ENCODE measurements at regions not wholly inside any gene's neighbourhood (a gene's known extent, or its start where the extent isn't known, plus 50 kb on each side); places are given as distances from the start of the nearest gene placed in this dataset.

- ChIA-PET CTCF (no interaction called here), POLR2A (ENCODE audit: low non-redundant PET) (no interaction called here)
- no peaks in the 10 kb centered on the region for H3K36me3 ChIP-seq (ENCODE audit: insufficient read depth, low read length, poor library complexity, severe bottlenecking)
- no peaks in the 10 kb centered on the region for H3K9me3 ChIP-seq (ENCODE audit: low read depth, low read length, poor library complexity, severe bottlenecking)
- H3K4me3 ChIP-seq (ENCODE audit: low read depth, low read length, poor library complexity, severe bottlenecking): no peak overlapping the region
- no TSS peak for BruUV-seq (replicated peaks)
- no peak overlapping the region for H3K27ac ChIP-seq (ENCODE audit: low read depth, low read length, poor library complexity, severe bottlenecking)
- DNase-seq (ENCODE audit: low spot score): no peak
- intact Hi-C loops (cut with micrococcal nuclease; ENCODE audit: unreplicated experiment): no loop called here
- no peaks in the 10 kb centered on the region for H3K4me1 ChIP-seq (ENCODE audit: insufficient read depth, low read length, poor library complexity, severe bottlenecking)
- no peaks in the 10 kb centered on the region for H3K27me3 ChIP-seq (replicated peaks; ENCODE audit: insufficient read depth, low read depth, low read length, poor library complexity)
- TF ChIP-seq CTCF (conservative IDR thresholded peaks at IDR 0.05; ENCODE audit: low read depth, low read length): no peak
- TF ChIP-seq EZH2 (IDR thresholded peaks at IDR 0.05; ENCODE audit: borderline replicate concordance, low read depth, low read length, poor library complexity, severe bottlenecking): no peak
Observed at GRCh38 chr3:70743754-70744153, 431.3 kb upstream of the MDFIC2 start.

GRCh38 chr3:70742081-70742480 lies 429.6 kb upstream of the MDFIC2 start:
- H3K36me3 ChIP-seq (ENCODE audit: insufficient read depth, low read length, poor library complexity, severe bottlenecking): no peaks in the 10 kb centered on the region
- no peaks in the 10 kb centered on the region for H3K27me3 ChIP-seq (replicated peaks; ENCODE audit: insufficient read depth, low read depth, low read length, poor library complexity)
- intact Hi-C loops (cut with micrococcal nuclease; ENCODE audit: unreplicated experiment): no loop called here
- CTCF ChIA-PET: no interaction called here
- no peaks in the 10 kb centered on the region for H3K9me3 ChIP-seq (ENCODE audit: low read depth, low read length, poor library complexity, severe bottlenecking)
- H3K27ac ChIP-seq (ENCODE audit: low read depth, low read length, poor library complexity, severe bottlenecking): no peak overlapping the region
- no peak for DNase-seq (ENCODE audit: low spot score)
- H3K4me3 ChIP-seq (ENCODE audit: low read depth, low read length, poor library complexity, severe bottlenecking): no peak overlapping the region
- no TSS peak for BruUV-seq (replicated peaks)
- TF ChIP-seq CTCF (conservative IDR thresholded peaks at IDR 0.05; ENCODE audit: low read depth, low read length) (no peak), EZH2 (IDR thresholded peaks at IDR 0.05; ENCODE audit: borderline replicate concordance, low read depth, low read length, poor library complexity, severe bottlenecking) (no peak)
- H3K4me1 ChIP-seq (ENCODE audit: insufficient read depth, low read length, poor library complexity, severe bottlenecking): no peaks in the 10 kb centered on the region
- POLR2A ChIA-PET (ENCODE audit: low non-redundant PET): no interaction called here

- Histone ChIP-seq H3K4me1 (ENCODE audit: insufficient read depth, low read length, poor library complexity, severe bottlenecking) (no peaks in the 10 kb centered on the region), H3K4me3 (ENCODE audit: low read depth, low read length, poor library complexity, severe bottlenecking) (no peak overlapping the region), H3K27ac (ENCODE audit: low read depth, low read length, poor library complexity, severe bottlenecking) (no peak overlapping the region), H3K36me3 (ENCODE audit: insufficient read depth, low read length, poor library complexity, severe bottlenecking) (no peaks in the 10 kb centered on the region), H3K9me3 (ENCODE audit: low read depth, low read length, poor library complexity, severe bottlenecking) (no peaks in the 10 kb centered on the region), H3K27me3 (replicated peaks; ENCODE audit: insufficient read depth, low read depth, low read length, poor library complexity) (no peaks in the 10 kb centered on the region)
- intact Hi-C loops (cut with micrococcal nuclease; ENCODE audit: unreplicated experiment): no loop called here
- BruUV-seq (replicated peaks): no TSS peak
- TF ChIP-seq CTCF (conservative IDR thresholded peaks at IDR 0.05; ENCODE audit: low read depth, low read length) (no peak), EZH2 (IDR thresholded peaks at IDR 0.05; ENCODE audit: borderline replicate concordance, low read depth, low read length, poor library complexity, severe bottlenecking) (no peak)
- DNase-seq (ENCODE audit: low spot score): no peak
- CTCF ChIA-PET: no interaction called here
- POLR2A ChIA-PET (ENCODE audit: low non-redundant PET): no interaction called here
Observed at GRCh38 chr3:70740872-70741271, 428.4 kb upstream of the MDFIC2 start.
